GM10248 (cell line): ENCODE measurements at regions not wholly inside any gene's neighbourhood (a gene's known extent, or its start where the extent isn't known, plus 50 kb on each side); places are given as distances from the start of the nearest gene placed in this dataset.
"Not testable (repeated sequence)": the region's sequence is repeated elsewhere in the genome, so short reads cannot be mapped to it uniquely, and the experiment has no call there.

ENCODE experiments used
- CTCF ChIA-PET: fragments of 300-600 bp; sonication (Branson Sonifier 250); formaldehyde crosslinking; extraction: SDS; loops from one replicate; lab custom pipeline; 2021; ENCODE audit warnings: antibody characterized with exemption; lab: Yijun Ruan, JAX
- POLR2A ChIA-PET: fragments of 350-650 bp; sonication (Branson Sonifier 250); formaldehyde crosslinking; extraction: SDS; loops from one replicate; lab custom pipeline; 2020; ENCODE audit warnings: antibody characterized with exemption; lab: Yijun Ruan, JAX
- DNase-seq: peaks from one replicate; pipeline ENCODE4 v3.0.0; 2012; ENCODE audit errors: extremely low spot score
- CTCF ChIP-seq: IDR thresholded peaks from 2 replicates; pipeline ENCODE4 v1.5.1; 2012; ENCODE audit warnings: mild to moderate bottlenecking, low read depth; ENCODE audit errors: extremely low read depth, missing control alignments, control extremely low read depth

GRCh38 chr2:103396152-103396551 is 634.3 kb downstream of the TMEM182 start:
- ChIA-PET POLR2A (no interaction called here), CTCF (no interaction called here)
- no peak for TF ChIP-seq CTCF
- DNase-seq: no peak

- DNase-seq: no peak
- no peak for TF ChIP-seq CTCF
- ChIA-PET POLR2A (no interaction called here), CTCF (interaction anchor here (1.2 kb wide), 1 partner anchor 11 kb away, joined by 3 read pairs; no protein-coding TSS in a partner anchor)
These were observed 639.8 kb downstream of the TMEM182 start for GRCh38 chr2:103401621-103402020.

GRCh38 chr2:103402336-103402735 is 640.5 kb downstream of the TMEM182 start:
- POLR2A ChIA-PET: no interaction called here
- CTCF ChIA-PET: interaction anchor here (1.2 kb wide), 1 partner anchor 12 kb away, joined by 3 read pairs; no protein-coding TSS in a partner anchor
- TF ChIP-seq CTCF: no peak
- DNase-seq: no peak

GRCh38 chr2:103402944-103403343 is 641.1 kb downstream of the TMEM182 start:
- CTCF ChIA-PET: interaction anchor here (1.2 kb wide), 1 partner anchor 12 kb away, joined by 3 read pairs; no protein-coding TSS in a partner anchor
- DNase-seq: no peak
- TF ChIP-seq CTCF: no peak
- POLR2A ChIA-PET: no interaction called here

GRCh38 chr2:103403388-103403787 is 641.6 kb downstream of the TMEM182 start:
- CTCF ChIA-PET, DNase-seq, POLR2A ChIA-PET: not testable (repeated sequence)

- no peak for DNase-seq
- ChIA-PET CTCF (interaction anchor here (0.9 kb wide), 1 partner anchor 12 kb away, joined by 3 read pairs; no protein-coding TSS in a partner anchor), POLR2A (no interaction called here)
- TF ChIP-seq CTCF: no peak
These were observed 648.4 kb downstream of the TMEM182 start for GRCh38 chr2:103410221-103410620.

- ChIA-PET POLR2A (no interaction called here), CTCF (no interaction called here)
- no peak for DNase-seq
- no peak for TF ChIP-seq CTCF
These were observed 657.7 kb downstream of the TMEM182 start for GRCh38 chr2:103419506-103419905.
